ENCODE measurements at regions not wholly inside any gene's neighbourhood (a gene's known extent, or its start where the extent isn't known, plus 50 kb on each side); places are given as distances from the start of the nearest gene placed in this dataset.
"Not testable (repeated sequence)": the region's sequence is repeated elsewhere in the genome, so short reads cannot be mapped to it uniquely, and the experiment has no call there.

DNA sequence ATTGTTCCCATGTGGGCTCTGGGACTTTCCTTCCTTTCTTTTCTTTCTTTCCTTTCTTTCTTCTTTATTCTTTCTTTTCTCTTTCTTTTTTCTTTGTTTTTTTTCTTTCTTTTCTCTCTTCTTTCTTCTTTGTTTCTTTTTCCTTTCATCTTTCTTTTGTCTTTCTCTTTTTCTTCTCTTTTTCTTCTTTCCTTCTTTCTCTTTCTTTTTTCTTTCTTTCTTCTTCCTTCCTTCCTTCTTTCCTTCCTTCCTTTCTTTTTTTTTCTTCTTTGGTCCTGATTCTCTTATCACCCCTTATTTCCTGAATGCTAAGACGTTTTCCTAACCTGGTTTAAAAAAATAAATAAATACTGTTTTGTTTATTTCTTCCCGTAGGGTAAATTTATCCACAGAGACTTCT lies 93.2 kb downstream of the CRLF2 start:
- Histone ChIP-seq H3K9me3 (no peaks in the 10 kb centered on the region), H3K4me3 (no peak overlapping the region), H3K36me3 (no peaks in the 10 kb centered on the region), H3K27ac (no peak overlapping the region), H3K4me1 (no peaks in the 10 kb centered on the region), H3K27me3 (peaks cover 0 to 21% (median 0%) of the 10 kb centered on the region in 7 donors)
- intact Hi-C loops (cut with DNase I) = no loop called here
- no peak for DNase-seq
- ATAC-seq = no peak
- TF ChIP-seq, protein P1, sequence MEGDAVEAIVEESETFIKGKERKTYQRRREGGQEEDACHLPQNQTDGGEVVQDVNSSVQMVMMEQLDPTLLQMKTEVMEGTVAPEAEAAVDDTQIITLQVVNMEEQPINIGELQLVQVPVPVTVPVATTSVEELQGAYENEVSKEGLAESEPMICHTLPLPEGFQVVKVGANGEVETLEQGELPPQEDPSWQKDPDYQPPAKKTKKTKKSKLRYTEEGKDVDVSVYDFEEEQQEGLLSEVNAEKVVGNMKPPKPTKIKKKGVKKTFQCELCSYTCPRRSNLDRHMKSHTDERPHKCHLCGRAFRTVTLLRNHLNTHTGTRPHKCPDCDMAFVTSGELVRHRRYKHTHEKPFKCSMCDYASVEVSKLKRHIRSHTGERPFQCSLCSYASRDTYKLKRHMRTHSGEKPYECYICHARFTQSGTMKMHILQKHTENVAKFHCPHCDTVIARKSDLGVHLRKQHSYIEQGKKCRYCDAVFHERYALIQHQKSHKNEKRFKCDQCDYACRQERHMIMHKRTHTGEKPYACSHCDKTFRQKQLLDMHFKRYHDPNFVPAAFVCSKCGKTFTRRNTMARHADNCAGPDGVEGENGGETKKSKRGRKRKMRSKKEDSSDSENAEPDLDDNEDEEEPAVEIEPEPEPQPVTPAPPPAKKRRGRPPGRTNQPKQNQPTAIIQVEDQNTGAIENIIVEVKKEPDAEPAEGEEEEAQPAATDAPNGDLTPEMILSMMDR (IDR thresholded peaks at IDR 0.05) = no peak
- 37 to 39% methylated on average over 2 of the region's 2 CpGs for WGBS, 2 donors

DNA sequence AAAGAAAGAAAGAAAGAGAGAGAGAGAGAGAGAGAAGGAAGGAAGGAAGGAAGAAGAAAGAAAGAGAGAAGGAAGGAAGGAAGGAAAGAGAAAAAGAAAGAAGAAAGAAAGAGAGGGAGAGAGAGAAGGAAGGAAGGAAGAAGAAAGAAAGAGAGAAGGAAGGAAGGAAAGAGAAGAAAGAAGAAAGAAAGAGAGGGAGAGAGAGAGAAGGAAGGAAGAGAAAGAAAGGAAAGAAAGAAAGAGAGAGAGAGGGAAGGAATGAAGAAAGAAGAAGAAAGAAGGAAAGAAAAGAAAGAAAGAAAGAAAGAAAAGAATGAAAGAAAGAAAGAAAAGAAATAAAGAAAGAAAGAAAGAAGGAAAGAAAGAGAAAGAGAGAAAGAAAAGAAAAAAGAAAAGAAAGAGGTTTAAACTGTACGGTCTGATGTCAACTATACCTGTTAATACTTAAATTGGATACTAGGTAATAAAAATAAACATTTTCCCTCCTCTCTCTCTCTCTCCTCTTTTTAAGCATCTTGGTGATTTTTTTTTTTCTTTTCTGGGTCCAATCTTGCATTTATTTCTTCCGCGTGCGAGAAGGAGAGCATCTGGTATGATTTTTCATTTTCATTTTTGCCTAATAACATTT lies 93.8 kb downstream of the CRLF2 start:
- Histone ChIP-seq H3K36me3 (no peaks in the 10 kb centered on the region), H3K27me3 (peaks cover 0 to 27% (median 4%) of the 10 kb centered on the region in 7 donors), H3K27ac (no peak overlapping the region), H3K4me1 (no peaks in the 10 kb centered on the region), H3K9me3 (no peaks in the 10 kb centered on the region), H3K4me3 (no peak overlapping the region)
- intact Hi-C loops (cut with DNase I) = no loop called here
- ATAC-seq (no peak), DNase-seq (no peak)
- 85 to 90% methylated on average over 4 of the region's 4 CpGs for WGBS, 2 donors
- TF ChIP-seq, protein P1 (IDR thresholded peaks at IDR 0.05) = no peak

GRCh38 chrX:1115411-1115810 lies 97.0 kb downstream of the CRLF2 start:
- ATAC-seq; intact Hi-C loops (cut with DNase I); H3K27ac ChIP-seq; H3K4me3 ChIP-seq; H3K9me3 ChIP-seq; DNase-seq; H3K4me1 ChIP-seq; H3K36me3 ChIP-seq: not testable (repeated sequence)
- WGBS, 2 donors = 91 to 96% methylated on average over 12 of the region's 12 CpGs
- H3K27me3 ChIP-seq = peaks cover 0 to 49% (median 26%) of the 10 kb centered on the region in 7 donors

DNA sequence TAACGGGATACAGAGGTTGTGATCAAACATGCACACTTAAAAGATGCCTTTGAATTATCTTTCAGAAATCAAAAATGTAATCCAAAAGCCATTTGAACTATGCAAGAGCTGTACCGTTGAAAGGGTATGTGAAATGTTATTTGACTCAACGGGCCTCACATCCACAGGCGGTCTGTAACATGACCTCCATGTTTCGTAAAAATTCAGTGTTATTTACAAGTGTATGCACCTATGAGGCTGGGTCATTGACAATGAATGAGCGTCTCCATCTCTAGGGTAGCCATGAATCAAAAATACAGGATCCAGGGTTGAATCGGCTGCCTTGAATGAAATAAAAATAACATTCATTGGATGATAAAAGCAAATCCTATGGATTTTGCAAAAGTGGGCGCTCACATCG lies 100.1 kb downstream of the CRLF2 start:
- peaks cover 0 to 65% (median 37%) of the 10 kb centered on the region in 7 donors for H3K27me3 ChIP-seq
- no peak for DNase-seq

More for the DNA sequence above, 100.1 kb downstream of the CRLF2 start:
- Histone ChIP-seq H3K4me1 (no peaks in the 10 kb centered on the region), H3K36me3 (no peaks in the 10 kb centered on the region), H3K27ac (no peak overlapping the region), H3K9me3 (no peaks in the 10 kb centered on the region), H3K4me3 (no peak overlapping the region)
- intact Hi-C loops (cut with DNase I) = no loop called here
- no peak for ATAC-seq
- TF ChIP-seq, protein P1 (IDR thresholded peaks at IDR 0.05) = no peak
- 22 to 23% methylated on average over 9 of the region's 9 CpGs for WGBS, 2 donors
